ENCODE measurements at regions not wholly inside any gene's neighbourhood (a gene's known extent, or its start where the extent isn't known, plus 50 kb on each side); places are given as distances from the start of the nearest gene placed in this dataset.

DNA sequence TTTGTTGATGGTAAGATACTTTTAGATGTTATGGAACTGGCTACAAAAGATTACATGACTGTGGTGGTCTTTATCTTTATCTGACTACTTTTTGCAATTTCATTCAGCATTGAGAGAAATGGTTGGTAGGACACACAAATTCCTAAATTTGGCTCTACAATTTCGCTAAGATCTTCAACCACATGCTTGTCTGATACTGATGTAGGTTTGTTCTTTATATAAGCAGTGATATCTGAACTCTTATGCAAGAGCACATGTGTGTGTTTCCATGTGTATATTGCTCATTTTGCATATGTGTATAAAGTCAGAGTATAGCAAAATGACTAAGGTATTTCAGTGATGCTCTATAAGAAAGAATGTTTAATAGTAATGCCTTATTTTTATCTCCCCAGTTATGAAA lies 501.5 kb downstream of the ARL4A start:
- no peaks in the 10 kb centered on the region for H3K36me3 ChIP-seq
- no peaks in the 10 kb centered on the region for H3K27me3 ChIP-seq
- no peak for FAIRE-seq
- no peak for ATAC-seq
- H3K27ac ChIP-seq: no peak overlapping the region
- no peak overlapping the region for H3K4me3 ChIP-seq
- no peaks in the 10 kb centered on the region for H3K4me1 ChIP-seq
- intact Hi-C loops (cut with DNase I): no loop called here
- TF ChIP-seq, protein P1, sequence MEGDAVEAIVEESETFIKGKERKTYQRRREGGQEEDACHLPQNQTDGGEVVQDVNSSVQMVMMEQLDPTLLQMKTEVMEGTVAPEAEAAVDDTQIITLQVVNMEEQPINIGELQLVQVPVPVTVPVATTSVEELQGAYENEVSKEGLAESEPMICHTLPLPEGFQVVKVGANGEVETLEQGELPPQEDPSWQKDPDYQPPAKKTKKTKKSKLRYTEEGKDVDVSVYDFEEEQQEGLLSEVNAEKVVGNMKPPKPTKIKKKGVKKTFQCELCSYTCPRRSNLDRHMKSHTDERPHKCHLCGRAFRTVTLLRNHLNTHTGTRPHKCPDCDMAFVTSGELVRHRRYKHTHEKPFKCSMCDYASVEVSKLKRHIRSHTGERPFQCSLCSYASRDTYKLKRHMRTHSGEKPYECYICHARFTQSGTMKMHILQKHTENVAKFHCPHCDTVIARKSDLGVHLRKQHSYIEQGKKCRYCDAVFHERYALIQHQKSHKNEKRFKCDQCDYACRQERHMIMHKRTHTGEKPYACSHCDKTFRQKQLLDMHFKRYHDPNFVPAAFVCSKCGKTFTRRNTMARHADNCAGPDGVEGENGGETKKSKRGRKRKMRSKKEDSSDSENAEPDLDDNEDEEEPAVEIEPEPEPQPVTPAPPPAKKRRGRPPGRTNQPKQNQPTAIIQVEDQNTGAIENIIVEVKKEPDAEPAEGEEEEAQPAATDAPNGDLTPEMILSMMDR (IDR thresholded peaks at IDR 0.05): no peak
- DNase-seq: no peak
- 53 to 54% methylated on average over 1 of the region's 1 CpG for WGBS, 2 donors
- H3K9me3 ChIP-seq: no peaks in the 10 kb centered on the region

DNA sequence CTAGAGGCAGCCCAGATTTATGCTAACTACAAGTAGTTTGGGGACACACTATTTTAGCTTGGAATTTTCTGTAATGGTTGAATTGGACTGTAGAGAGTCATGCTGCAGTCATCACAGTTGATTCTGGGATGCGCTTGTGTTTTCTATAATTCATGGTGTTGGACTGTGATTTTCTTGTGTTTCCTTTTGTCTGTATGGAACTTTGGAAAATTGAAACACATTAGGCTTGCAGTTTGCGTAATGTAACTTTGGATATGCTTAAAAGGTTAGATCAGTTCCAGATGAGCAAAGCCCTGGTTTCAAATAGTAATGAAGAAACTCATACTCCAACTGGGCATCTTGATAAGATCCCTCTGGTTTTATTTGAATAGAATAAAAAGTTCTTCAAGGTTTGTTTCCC lies 502.2 kb downstream of the ARL4A start:
- Histone ChIP-seq H3K4me1 (no peaks in the 10 kb centered on the region), H3K4me3 (no peak overlapping the region), H3K27me3 (no peaks in the 10 kb centered on the region), H3K27ac (no peak overlapping the region), H3K9me3 (no peaks in the 10 kb centered on the region), H3K36me3 (no peaks in the 10 kb centered on the region)
- WGBS, 2 donors: 92% methylated on average over 2 of the region's 2 CpGs
- intact Hi-C loops (cut with DNase I): no loop called here
- FAIRE-seq: no peak
- DNase-seq: no peak
- TF ChIP-seq, protein P1 (IDR thresholded peaks at IDR 0.05): no peak
- no peak for ATAC-seq

- no peak for ATAC-seq
- WGBS, 2 donors: 65 to 71% methylated on average over 2 of the region's 2 CpGs
- no peak overlapping the region for H3K4me3 ChIP-seq
- H3K4me1 ChIP-seq: no peaks in the 10 kb centered on the region
- intact Hi-C loops (cut with DNase I): no loop called here
- no peak for DNase-seq
- no peak overlapping the region for H3K27ac ChIP-seq
- H3K27me3 ChIP-seq: no peaks in the 10 kb centered on the region
- TF ChIP-seq, protein P1 (IDR thresholded peaks at IDR 0.05): no peak
- no peaks in the 10 kb centered on the region for H3K9me3 ChIP-seq
- no peak for FAIRE-seq
- H3K36me3 ChIP-seq: no peaks in the 10 kb centered on the region
Observed at GRCh38 chr7:13197501-13197900, 510.1 kb downstream of the ARL4A start.

- ATAC-seq (no peak), FAIRE-seq (no peak), DNase-seq (no peak)
- no peaks in the 10 kb centered on the region for H3K9me3 ChIP-seq
- no peaks in the 10 kb centered on the region for H3K4me1 ChIP-seq
- no peaks in the 10 kb centered on the region for H3K27me3 ChIP-seq
- H3K4me3 ChIP-seq: no peak overlapping the region
- WGBS, 2 donors: 87 to 92% methylated on average over 2 of the region's 2 CpGs
- TF ChIP-seq, protein P1 (IDR thresholded peaks at IDR 0.05): no peak
- H3K27ac ChIP-seq: no peak overlapping the region
- intact Hi-C loops (cut with DNase I): no loop called here
- no peaks in the 10 kb centered on the region for H3K36me3 ChIP-seq
Observed at GRCh38 chr7:13198036-13198435, 510.6 kb downstream of the ARL4A start.

DNA sequence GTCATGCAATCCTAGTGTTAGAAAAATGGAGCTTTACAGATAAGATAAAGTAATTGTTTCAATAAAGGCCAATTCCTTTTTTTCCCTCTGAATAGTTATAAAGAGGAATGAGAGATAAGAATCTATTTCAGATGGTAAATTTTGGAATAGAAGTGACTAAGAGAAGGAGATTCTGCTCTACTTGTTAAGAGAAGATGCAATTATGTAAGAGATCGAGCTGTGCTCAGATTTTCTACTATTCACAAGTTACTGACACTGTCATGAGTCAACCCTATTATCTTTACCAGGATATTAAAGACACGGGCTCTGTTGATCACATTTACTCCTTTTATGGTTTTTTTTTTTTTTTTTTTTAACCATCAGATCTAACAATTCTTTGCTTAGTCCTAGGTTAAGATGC lies 511.3 kb downstream of the ARL4A start:
- ATAC-seq: no peak
- intact Hi-C loops (cut with DNase I): no loop called here
- TF ChIP-seq, protein P1 (IDR thresholded peaks at IDR 0.05): no peak
- Histone ChIP-seq H3K4me3 (no peak overlapping the region), H3K27me3 (no peaks in the 10 kb centered on the region), H3K4me1 (no peaks in the 10 kb centered on the region), H3K27ac (no peak overlapping the region), H3K36me3 (no peaks in the 10 kb centered on the region), H3K9me3 (no peaks in the 10 kb centered on the region)
- WGBS, 2 donors: 64 to 65% methylated on average over 2 of the region's 2 CpGs
- no peak for FAIRE-seq
- DNase-seq: no peak
